MM.1S (cell line): ENCODE measurements at regions not wholly inside any gene's neighbourhood (a gene's known extent, or its start where the extent isn't known, plus 50 kb on each side); places are given as distances from the start of the nearest gene placed in this dataset.

ENCODE experiments used
- DNase-seq: peaks from one replicate; pipeline ENCODE4 v3.0.0-alpha.2; 2015
- H2AFZ ChIP-seq: fragments of 300-600 bp; sonication (generic); 2 replicates; pipeline ENCODE4 v1.6.0; 2016; ENCODE audit warnings: antibody characterized with exemption, low read length
- H3F3A ChIP-seq: fragments of 300-600 bp; sonication (generic); 2 replicates; pipeline ENCODE4 v1.6.1; 2016; ENCODE audit warnings: mild to moderate bottlenecking, antibody characterized with exemption, low read length, moderate library complexity, mixed read lengths; ENCODE audit not compliant: insufficient read depth
- H3K27ac ChIP-seq: fragments of 300-600 bp; sonication (generic); 2 replicates; pipeline ENCODE4 v1.5.1; 2016; ENCODE audit warnings: mild to moderate bottlenecking, low read length
- H3K27me3 ChIP-seq: fragments of 300-600 bp; sonication (generic); replicated peaks from 2 replicates; pipeline ENCODE4 v1.6.0; 2016; ENCODE audit warnings: low read length; ENCODE audit not compliant: insufficient read depth
- H3K36me3 ChIP-seq: fragments of 300-600 bp; sonication (generic); replicated peaks from 2 replicates; pipeline ENCODE4 v1.6.1; 2016; ENCODE audit warnings: mild to moderate bottlenecking, low read length, mixed read lengths; ENCODE audit not compliant: insufficient read depth
- H3K4me1 ChIP-seq: fragments of 300-600 bp; sonication (generic); 2 replicates; pipeline ENCODE4 v1.6.1; 2016; ENCODE audit warnings: low read length, mixed read lengths
- H3K4me2 ChIP-seq: fragments of 300-600 bp; sonication (generic); 2 replicates; pipeline ENCODE4 v1.6.0; 2016; ENCODE audit warnings: low read depth, low read length
- H3K4me3 ChIP-seq: fragments of 300-600 bp; sonication (generic); 2 replicates; pipeline ENCODE4 v1.5.1; 2016; ENCODE audit warnings: low read length, mixed read lengths
- H3K79me2 ChIP-seq: fragments of 300-600 bp; sonication (generic); 2 replicates; pipeline ENCODE4 v1.6.1; 2016; ENCODE audit warnings: mixed run types, low read length, mixed read lengths
- H3K9ac ChIP-seq: fragments of 300-600 bp; sonication (generic); 2 replicates; pipeline ENCODE4 v1.6.1; 2016; ENCODE audit warnings: low read length, mixed read lengths
- H3K9me2 ChIP-seq: fragments of 300-600 bp; sonication (generic); replicated peaks from 2 replicates; pipeline ENCODE4 v1.6.1; 2016; ENCODE audit warnings: mild to moderate bottlenecking, low read length, mixed read lengths; ENCODE audit not compliant: insufficient read depth
- H3K9me3 ChIP-seq: fragments of 300-600 bp; sonication (generic); replicated peaks from 2 replicates; pipeline ENCODE4 v1.6.1; 2016; ENCODE audit warnings: mild to moderate bottlenecking, low read length, mixed read lengths; ENCODE audit not compliant: insufficient read depth
- H4K20me1 ChIP-seq: fragments of 300-600 bp; sonication (generic); 2 replicates; pipeline ENCODE4 v1.6.1; 2016; ENCODE audit warnings: mild to moderate bottlenecking, low read length, moderate library complexity, mixed read lengths; ENCODE audit not compliant: insufficient read depth
- CTCF ChIP-seq: fragments of 300-600 bp; sonication (generic); IDR thresholded peaks from 2 replicates; pipeline ENCODE4 v1.5.1; 2016; ENCODE audit warnings: antibody characterized with exemption, low read length, mixed read lengths
- EZH2 ChIP-seq: fragments of 300-600 bp; sonication (generic); optimal IDR thresholded peaks from 2 replicates; pipeline ENCODE3; 2017; ENCODE audit warnings: low read depth, mild to moderate bottlenecking, antibody characterized with exemption, low read length, mixed read lengths
- EZH2phosphoT487 ChIP-seq: fragments of 300-600 bp; sonication (generic); IDR thresholded peaks from 2 replicates; pipeline ENCODE4 v1.6.1; 2018; ENCODE audit warnings: antibody characterized with exemption, low read length

- H3K4me1 ChIP-seq, result no peaks in the 10 kb centered on the region
- no peaks in the 10 kb centered on the region for H3K36me3 ChIP-seq
- no peaks in the 10 kb centered on the region for H3K9me3 ChIP-seq
- H3F3A ChIP-seq, result no peaks in the 10 kb centered on the region
- no peaks in the 10 kb centered on the region for H3K27me3 ChIP-seq
- no peaks in the 10 kb centered on the region for H3K79me2 ChIP-seq
- H3K4me2 ChIP-seq, result no peak overlapping the region
- H4K20me1 ChIP-seq, result no peaks in the 10 kb centered on the region
- no peak overlapping the region for H3K9ac ChIP-seq
- no peak overlapping the region for H3K27ac ChIP-seq
- TF ChIP-seq CTCF (no peak), EZH2 (no peak), EZH2phosphoT487 (no peak)
- no peak overlapping the region for H3K4me3 ChIP-seq
- H2AFZ ChIP-seq, result no peak overlapping the region
- H3K9me2 ChIP-seq, result no peaks in the 10 kb centered on the region
- DNase-seq, result no peak
Observed at GRCh38 chr2:224264259-224264658, 137.6 kb downstream of the FAM124B start.

- Histone ChIP-seq H3K4me2 (no peak overlapping the region), H3K27me3 (no peaks in the 10 kb centered on the region), H3K27ac (no peak overlapping the region), H3K9me2 (no peaks in the 10 kb centered on the region), H4K20me1 (no peaks in the 10 kb centered on the region), H3K4me1 (no peaks in the 10 kb centered on the region), H2AFZ (no peak overlapping the region), H3K79me2 (no peaks in the 10 kb centered on the region), H3K9ac (no peak overlapping the region), H3K4me3 (no peak overlapping the region), H3K36me3 (no peaks in the 10 kb centered on the region), H3K9me3 (no peaks in the 10 kb centered on the region), H3F3A (no peaks in the 10 kb centered on the region)
- DNase-seq, result no peak
- TF ChIP-seq EZH2 (no peak), EZH2phosphoT487 (no peak), CTCF (no peak)
Observed at GRCh38 chr2:224263571-224264043, 138.3 kb downstream of the FAM124B start.

- H3K27ac ChIP-seq, result no peak overlapping the region
- H3K9me2 ChIP-seq, result no peaks in the 10 kb centered on the region
Observed at GRCh38 chr2:224261326-224261725, 140.6 kb downstream of the FAM124B start.

GRCh38 chr2:224260372-224261020 is 141.4 kb downstream of the FAM124B start:
- no peaks in the 10 kb centered on the region for H3K9me3 ChIP-seq
- TF ChIP-seq CTCF (no peak), EZH2 (no peak), EZH2phosphoT487 (no peak)
- H3K9ac ChIP-seq, result no peak overlapping the region
- DNase-seq, result no peak
- no peaks in the 10 kb centered on the region for H3K79me2 ChIP-seq
- H3K27me3 ChIP-seq, result no peaks in the 10 kb centered on the region
- no peak overlapping the region for H3K27ac ChIP-seq
- H4K20me1 ChIP-seq, result no peaks in the 10 kb centered on the region
- H3K9me2 ChIP-seq, result no peaks in the 10 kb centered on the region
- no peak overlapping the region for H2AFZ ChIP-seq
- H3K4me3 ChIP-seq, result no peak overlapping the region
- no peaks in the 10 kb centered on the region for H3F3A ChIP-seq
- no peaks in the 10 kb centered on the region for H3K4me1 ChIP-seq
- no peak overlapping the region for H3K4me2 ChIP-seq
- no peaks in the 10 kb centered on the region for H3K36me3 ChIP-seq

More at GRCh38 chr2:224261326-224261725, 140.6 kb downstream of the FAM124B start:
- H3K36me3 ChIP-seq, result no peaks in the 10 kb centered on the region
- no peaks in the 10 kb centered on the region for H3K9me3 ChIP-seq
- H2AFZ ChIP-seq, result no peak overlapping the region
- DNase-seq, result no peak
- no peak overlapping the region for H3K4me2 ChIP-seq
- no peak overlapping the region for H3K9ac ChIP-seq
- no peak overlapping the region for H3K4me3 ChIP-seq
- no peaks in the 10 kb centered on the region for H3K79me2 ChIP-seq
- H3K4me1 ChIP-seq, result no peaks in the 10 kb centered on the region
- TF ChIP-seq EZH2phosphoT487, result no peak
- TF ChIP-seq EZH2, result no peak
- no peaks in the 10 kb centered on the region for H3F3A ChIP-seq
- H4K20me1 ChIP-seq, result no peaks in the 10 kb centered on the region
- H3K27me3 ChIP-seq, result no peaks in the 10 kb centered on the region
